GM10266 (cell line): ENCODE measurements at regions not wholly inside any gene's neighbourhood (a gene's known extent, or its start where the extent isn't known, plus 50 kb on each side); places are given as distances from the start of the nearest gene placed in this dataset.
"Not testable (repeated sequence)": the region's sequence is repeated elsewhere in the genome, so short reads cannot be mapped to it uniquely, and the experiment has no call there.

Source experiments
- DNase-seq: peaks from one replicate; pipeline ENCODE4 v3.0.0; 2012; ENCODE audit errors: extremely low spot score
- CTCF ChIP-seq: IDR thresholded peaks from 2 replicates; pipeline ENCODE4 v1.5.1; 2012; ENCODE audit warnings: mild to moderate bottlenecking, low read depth; ENCODE audit not compliant: control insufficient read depth, insufficient read depth; ENCODE audit errors: missing control alignments

- DNase-seq: no peak
- TF ChIP-seq CTCF: no peak
These were observed 138.4 kb upstream of the DAPK1 start for GRCh38 chr9:87359264-87359663.

- no peak for TF ChIP-seq CTCF
These were observed 137.6 kb upstream of the DAPK1 start for GRCh38 chr9:87359958-87360601.

GRCh38 chr9:87370049-87370685, 127.5 kb upstream of the DAPK1 start:
- TF ChIP-seq CTCF: no peak
- DNase-seq: no peak

More at GRCh38 chr9:87359958-87360601, 137.6 kb upstream of the DAPK1 start:
- no peak for DNase-seq

- DNase-seq: no peak
These were observed 125.8 kb upstream of the DAPK1 start for GRCh38 chr9:87371795-87372355.

GRCh38 chr9:87372356-87372851, 125.3 kb upstream of the DAPK1 start:
- no peak for DNase-seq
- TF ChIP-seq CTCF: no peak

More at GRCh38 chr9:87371795-87372355, 125.8 kb upstream of the DAPK1 start:
- no peak for TF ChIP-seq CTCF

GRCh38 chr9:87374023-87374919, 123.4 kb upstream of the DAPK1 start:
- not testable (repeated sequence) for DNase-seq

- DNase-seq: no peak
- TF ChIP-seq CTCF: no peak
These were observed 122.1 kb upstream of the DAPK1 start for GRCh38 chr9:87375397-87376073.
